ENCODE measurements at regions not wholly inside any gene's neighbourhood (a gene's known extent, or its start where the extent isn't known, plus 50 kb on each side); places are given as distances from the start of the nearest gene placed in this dataset.

- no peak for TF ChIP-seq CTCF (IDR thresholded peaks at IDR 0.05; ENCODE audit: low read depth, low read length, missing control alignments)
- H3K4me3 ChIP-seq (replicated peaks; ENCODE audit: low read depth, low read length), result no peak overlapping the region
- no peak for DNase-seq (ENCODE audit: extremely low read depth, low read depth)
Observed at GRCh38 chr2:172169611-172170010, 66.9 kb upstream of the DLX2 start.

GRCh38 chr2:172172513-172173173 is 69.9 kb upstream of the DLX2 start:
- no peak for DNase-seq (ENCODE audit: extremely low read depth, low read depth)
- H3K4me3 ChIP-seq (replicated peaks; ENCODE audit: low read depth, low read length), result peak overlapping the region; percentile 48
- TF ChIP-seq CTCF (IDR thresholded peaks at IDR 0.05; ENCODE audit: low read depth, low read length, missing control alignments), result peak; percentile 82

DNA sequence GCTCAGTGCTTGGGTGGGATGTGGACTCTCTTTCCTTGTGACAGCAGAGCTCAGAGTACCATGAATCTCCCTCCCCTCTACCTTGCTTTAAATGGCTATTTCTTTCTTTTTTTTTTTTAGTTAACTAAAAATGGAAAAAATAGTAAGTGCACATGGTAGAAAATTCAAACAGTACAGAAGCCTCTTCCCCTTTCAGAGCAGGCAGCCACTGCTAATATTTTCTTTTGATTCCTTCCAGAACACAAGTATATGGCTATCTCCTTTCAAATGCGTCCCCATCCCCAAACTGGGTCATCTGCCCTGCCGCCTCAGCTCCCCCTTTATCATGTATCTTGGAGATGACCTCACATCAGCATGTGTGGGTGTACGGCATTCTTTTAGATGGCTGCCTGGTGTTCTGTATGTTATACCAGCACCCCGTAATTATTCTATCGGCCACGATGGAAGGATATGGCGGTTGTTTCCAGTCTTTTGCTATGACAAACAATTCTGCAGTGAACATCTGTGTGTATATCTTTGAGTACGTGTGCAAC is 70.5 kb upstream of the DLX2 start:
- H3K4me3 ChIP-seq (replicated peaks; ENCODE audit: low read depth, low read length), result peak overlapping the region; percentile 48; the same call in 1 of the 2 replicates
- no peak for DNase-seq (ENCODE audit: extremely low read depth, low read depth)
- no peak for TF ChIP-seq CTCF (IDR thresholded peaks at IDR 0.05; ENCODE audit: low read depth, low read length, missing control alignments)

DNA sequence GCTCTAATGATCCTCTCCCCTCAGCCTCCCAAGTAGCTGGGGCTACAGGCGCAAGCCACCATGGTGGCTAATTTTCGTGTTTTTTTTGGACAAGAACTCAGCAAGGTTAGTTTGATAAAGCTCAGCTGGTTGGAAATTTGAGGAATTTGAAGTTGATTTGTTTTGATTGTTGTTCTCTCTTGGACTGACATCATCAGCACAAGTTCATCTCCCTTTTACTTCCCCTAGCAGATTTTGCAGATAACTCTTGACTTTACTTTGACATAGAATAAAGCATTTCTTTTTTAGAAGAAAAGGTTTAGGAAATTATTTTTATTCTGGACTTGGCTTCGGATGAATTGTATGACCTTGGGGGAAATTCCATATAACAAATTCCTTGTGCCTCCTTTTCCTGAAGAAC is 74.9 kb upstream of the DLX2 start:
- TF ChIP-seq CTCF (IDR thresholded peaks at IDR 0.05; ENCODE audit: low read depth, low read length, missing control alignments), result no peak
- no peak overlapping the region for H3K4me3 ChIP-seq (replicated peaks; ENCODE audit: low read depth, low read length)
- no peak for DNase-seq (ENCODE audit: extremely low read depth, low read depth)

DNA sequence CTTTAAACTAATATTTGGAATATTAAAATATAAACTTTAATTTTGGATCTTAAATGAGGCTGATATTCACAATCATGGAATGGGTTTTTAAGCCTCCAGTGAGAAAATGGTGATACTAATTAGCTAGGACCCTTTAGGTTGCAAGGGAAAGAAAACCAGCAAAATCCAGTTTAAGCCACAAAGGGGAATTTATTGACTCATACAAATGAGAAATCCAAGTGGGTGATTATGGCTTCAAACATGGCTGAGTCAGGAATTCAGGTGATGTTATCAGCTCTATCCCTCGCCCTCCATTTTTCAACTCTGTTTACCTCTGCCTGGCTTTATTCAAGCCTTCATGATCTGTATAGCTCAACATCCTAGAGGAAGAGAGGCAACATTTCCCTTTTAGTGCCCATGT is 75.3 kb upstream of the DLX2 start:
- no peak for DNase-seq (ENCODE audit: extremely low read depth, low read depth)
- TF ChIP-seq CTCF (IDR thresholded peaks at IDR 0.05; ENCODE audit: low read depth, low read length, missing control alignments), result no peak
- H3K4me3 ChIP-seq (replicated peaks; ENCODE audit: low read depth, low read length), result no peak overlapping the region

- H3K4me3 ChIP-seq (replicated peaks; ENCODE audit: low read depth, low read length), result no peak overlapping the region
- DNase-seq (ENCODE audit: extremely low read depth, low read depth), result no peak
- no peak for TF ChIP-seq CTCF (IDR thresholded peaks at IDR 0.05; ENCODE audit: low read depth, low read length, missing control alignments)
Observed at GRCh38 chr2:172179045-172179701, 76.5 kb upstream of the DLX2 start.

Data from HFF-Myc (cell line).